IgD-negative memory B cell (primary cell): ENCODE measurements at regions not wholly inside any gene's neighbourhood (a gene's known extent, or its start where the extent isn't known, plus 50 kb on each side); places are given as distances from the start of the nearest gene placed in this dataset.
"Not testable (repeated sequence)": the region's sequence is repeated elsewhere in the genome, so short reads cannot be mapped to it uniquely, and the experiment has no call there.

Experiments
- H3K27ac Mint-ChIP-seq, 3 donors: one replicate each; pipeline ENCODE4 v1.8.0; 2020 to 2022; ENCODE audit warnings: mild to moderate bottlenecking in 3 of 3, mixed read lengths in 3 of 3, moderate library complexity in 1 of 3
- H3K27me3 Mint-ChIP-seq: one replicate; pipeline ENCODE4 v1.8.0; 2021; ENCODE audit warnings: mixed read lengths
- H3K36me3 Mint-ChIP-seq: one replicate; pipeline ENCODE4 v1.8.0; 2020; ENCODE audit warnings: mild to moderate bottlenecking, mixed read lengths
- H3K4me1 Mint-ChIP-seq, 3 donors: one replicate each; pipeline ENCODE4 v1.8.0; 2020 to 2022; ENCODE audit warnings: mixed read lengths in 3 of 3, mild to moderate bottlenecking in 1 of 3
- H3K4me3 Mint-ChIP-seq, 4 donors: one replicate each; pipeline ENCODE4 v1.8.0; 2020 to 2022; ENCODE audit warnings: mild to moderate bottlenecking in 4 of 4, mixed read lengths in 4 of 4, moderate library complexity in 3 of 4
- H3K9me3 Mint-ChIP-seq, 3 donors: one replicate each; pipeline ENCODE4 v1.8.0; 2020 to 2021; ENCODE audit warnings: mixed read lengths in 3 of 3, mild to moderate bottlenecking in 1 of 3

DNA sequence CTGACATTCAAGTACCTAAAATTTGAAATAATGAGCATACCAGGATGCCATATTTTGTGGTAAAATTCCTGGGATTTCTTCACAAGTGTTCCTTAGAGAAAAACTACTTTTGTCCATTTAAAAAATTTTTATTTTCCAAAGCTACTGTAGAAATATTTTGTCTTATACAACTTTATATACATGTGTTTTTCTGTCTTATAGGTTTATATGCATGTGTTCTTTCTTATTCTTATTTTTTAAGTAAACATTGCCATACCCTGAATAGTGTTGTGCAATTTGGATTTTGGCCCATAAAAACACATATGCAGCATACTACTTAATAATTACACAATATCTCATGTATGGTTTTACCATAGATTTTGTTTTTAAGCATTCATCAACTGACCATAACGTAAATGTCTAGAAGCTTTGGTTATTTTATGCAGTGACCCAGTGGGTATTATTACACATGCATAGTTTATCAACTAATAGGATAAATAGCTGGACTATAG is 1107.4 kb upstream of the SEL1L start:
- no peak overlapping the region for H3K4me3 Mint-ChIP-seq
- peaks cover 0 to 8% (median 8%) of the 10 kb centered on the region in 3 donors for H3K9me3 Mint-ChIP-seq
- H3K27me3 Mint-ChIP-seq = no peaks in the 10 kb centered on the region
- no peaks in the 10 kb centered on the region for H3K36me3 Mint-ChIP-seq
- H3K4me1 Mint-ChIP-seq = no peaks in the 10 kb centered on the region
- no peak overlapping the region for H3K27ac Mint-ChIP-seq

DNA sequence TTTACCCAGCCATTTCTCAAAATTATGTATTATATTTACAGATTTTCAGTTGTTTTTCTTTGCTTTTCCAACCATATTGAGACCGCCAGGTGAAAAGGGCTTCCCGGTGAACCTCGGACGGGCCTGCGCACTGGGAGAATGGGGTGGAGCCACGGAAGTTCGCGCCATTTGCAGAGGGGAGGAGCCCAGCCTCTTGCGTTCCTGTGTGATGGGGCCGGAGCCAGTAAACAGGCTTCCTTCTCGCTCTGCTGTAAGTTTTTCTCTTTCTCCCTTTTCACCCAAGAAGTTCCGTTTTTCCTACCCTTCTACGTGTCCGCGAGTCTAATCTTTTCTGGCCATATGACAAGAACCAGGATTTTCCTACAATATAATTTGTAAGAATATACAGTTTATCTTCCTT is 1108.8 kb upstream of the SEL1L start:
- Mint-ChIP-seq H3K4me1 (no peaks in the 10 kb centered on the region), H3K9me3 (peaks cover 0 to 8% (median 4%) of the 10 kb centered on the region in 3 donors), H3K36me3 (no peaks in the 10 kb centered on the region), H3K27ac (no peak overlapping the region), H3K4me3 (no peak overlapping the region), H3K27me3 (no peaks in the 10 kb centered on the region)

- Mint-ChIP-seq H3K36me3 (no peaks in the 10 kb centered on the region), H3K27me3 (no peaks in the 10 kb centered on the region), H3K4me1 (no peaks in the 10 kb centered on the region), H3K9me3 (peaks cover 0 to 6% (median 6%) of the 10 kb centered on the region in 3 donors), H3K27ac (no peak overlapping the region), H3K4me3 (no peak overlapping the region)
Measured at GRCh38 chr14:82647088-82647810, 1113.6 kb upstream of the SEL1L start.

DNA sequence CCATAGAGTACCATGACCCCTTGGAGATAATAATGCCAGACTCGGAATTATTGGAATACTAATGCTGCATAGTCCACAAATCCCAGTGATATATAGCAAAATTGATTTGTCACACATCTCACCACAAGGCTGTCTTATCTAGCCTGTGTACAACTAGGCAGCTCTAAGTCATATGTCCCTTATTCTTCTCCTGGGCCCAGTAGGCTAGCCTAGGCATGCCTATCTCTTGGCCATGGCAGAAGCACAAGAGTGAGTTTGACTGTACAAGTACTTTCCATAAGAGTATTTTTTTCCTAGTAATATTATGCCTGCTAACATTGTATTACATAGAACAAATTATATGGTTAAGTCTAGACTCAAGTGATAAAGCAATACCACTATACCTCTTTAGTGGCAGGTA is 1122.1 kb upstream of the SEL1L start:
- no peaks in the 10 kb centered on the region for H3K27me3 Mint-ChIP-seq
- no peak overlapping the region for H3K27ac Mint-ChIP-seq
- H3K9me3 Mint-ChIP-seq = peaks cover 0 to 8% (median 4%) of the 10 kb centered on the region in 3 donors
- H3K36me3 Mint-ChIP-seq = no peaks in the 10 kb centered on the region
- no peaks in the 10 kb centered on the region for H3K4me1 Mint-ChIP-seq
- H3K4me3 Mint-ChIP-seq = no peak overlapping the region

- Mint-ChIP-seq H3K4me3 (no peak overlapping the region), H3K27ac (no peak overlapping the region), H3K27me3 (no peaks in the 10 kb centered on the region), H3K36me3 (no peaks in the 10 kb centered on the region), H3K9me3 (peaks cover 0 to 10% (median 3%) of the 10 kb centered on the region in 3 donors), H3K4me1 (no peaks in the 10 kb centered on the region)
Measured at GRCh38 chr14:82657186-82657675, 1123.6 kb upstream of the SEL1L start.

GRCh38 chr14:82661258-82661657 is 1127.6 kb upstream of the SEL1L start:
- Mint-ChIP-seq H3K9me3 (peaks cover 1 to 10% (median 4%) of the 10 kb centered on the region in 3 donors), H3K27ac (no peak overlapping the region), H3K4me3 (no peak overlapping the region), H3K27me3 (no peaks in the 10 kb centered on the region), H3K36me3 (no peaks in the 10 kb centered on the region), H3K4me1 (no peaks in the 10 kb centered on the region)

DNA sequence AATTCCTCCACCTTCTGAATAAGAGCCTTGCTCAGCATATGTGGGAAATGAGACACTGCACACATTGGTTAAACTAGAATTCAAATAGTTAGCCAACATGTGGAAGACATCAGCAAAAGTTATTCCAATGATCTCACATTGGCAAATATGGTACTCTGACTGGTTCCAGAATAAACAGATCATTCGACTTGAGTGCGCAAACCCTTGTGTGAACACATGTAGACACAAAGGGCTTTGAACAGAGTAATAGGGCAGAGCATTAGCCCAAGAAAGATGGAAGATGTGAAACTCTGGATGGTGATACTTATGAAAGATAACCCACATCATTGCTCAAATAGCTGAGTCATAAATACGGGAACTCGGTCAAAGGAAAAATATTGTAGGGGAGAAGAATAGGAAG is 1133.4 kb upstream of the SEL1L start:
- H3K4me3 Mint-ChIP-seq = no peak overlapping the region
- H3K4me1 Mint-ChIP-seq = no peaks in the 10 kb centered on the region
- H3K36me3 Mint-ChIP-seq = no peaks in the 10 kb centered on the region
- H3K27ac Mint-ChIP-seq = no peak overlapping the region
- H3K27me3 Mint-ChIP-seq = no peaks in the 10 kb centered on the region
- H3K9me3 Mint-ChIP-seq = peaks cover 2 to 4% (median 3%) of the 10 kb centered on the region in 3 donors

- H3K9me3 Mint-ChIP-seq = peaks cover 2 to 5% (median 4%) of the 10 kb centered on the region in 3 donors
- H3K4me3 Mint-ChIP-seq = no peak overlapping the region
- no peak overlapping the region for H3K27ac Mint-ChIP-seq
Measured at GRCh38 chr14:82667501-82667900, 1133.8 kb upstream of the SEL1L start.

DNA sequence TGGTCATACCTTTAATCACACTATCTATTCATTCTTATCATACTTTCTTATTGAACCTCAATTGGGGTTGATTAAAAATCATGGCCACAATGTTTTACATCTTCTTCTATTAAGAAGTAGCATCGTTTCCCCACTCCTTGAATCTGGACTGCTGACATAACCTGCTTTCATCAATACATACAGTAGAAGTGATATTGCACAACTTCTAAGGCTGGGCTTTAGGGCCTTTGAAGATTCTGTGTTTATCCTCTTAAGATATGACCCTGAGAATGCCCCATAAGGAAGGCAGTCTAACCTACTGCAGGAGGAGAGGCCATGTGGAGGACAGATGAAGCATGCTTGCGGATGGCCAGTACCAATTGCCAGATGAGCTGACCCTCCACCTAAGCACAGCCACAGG is 1142.8 kb upstream of the SEL1L start:
- H3K36me3 Mint-ChIP-seq = no peaks in the 10 kb centered on the region
- H3K4me3 Mint-ChIP-seq = no peak overlapping the region
- no peak overlapping the region for H3K27ac Mint-ChIP-seq
- H3K27me3 Mint-ChIP-seq = no peaks in the 10 kb centered on the region
- H3K9me3 Mint-ChIP-seq = peaks cover 0 to 13% (median 2%) of the 10 kb centered on the region in 3 donors
- no peaks in the 10 kb centered on the region for H3K4me1 Mint-ChIP-seq

More at GRCh38 chr14:82667501-82667900, 1133.8 kb upstream of the SEL1L start:
- Mint-ChIP-seq H3K4me1 (no peaks in the 10 kb centered on the region), H3K36me3 (no peaks in the 10 kb centered on the region), H3K27me3 (no peaks in the 10 kb centered on the region)

DNA sequence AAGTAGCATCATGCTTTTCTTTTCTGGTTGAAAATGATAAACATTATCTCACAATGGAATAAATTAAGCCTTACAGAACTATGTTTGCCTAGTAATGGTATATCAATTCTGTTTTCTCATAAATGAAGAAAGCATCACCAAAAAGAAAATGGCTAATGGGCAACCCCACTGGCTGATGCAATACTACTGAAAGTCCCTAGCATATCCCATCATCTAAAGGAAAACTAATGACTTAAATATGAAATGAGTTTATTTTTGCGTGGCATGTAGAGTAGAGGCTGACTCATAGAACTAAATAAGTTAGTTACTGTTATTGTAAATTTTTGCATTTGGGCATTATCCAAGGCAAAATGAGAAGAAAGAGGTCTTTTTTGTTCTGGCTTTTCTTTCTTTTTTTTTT is 1156.3 kb upstream of the SEL1L start:
- Mint-ChIP-seq H3K4me3 (no peak overlapping the region), H3K4me1 (no peaks in the 10 kb centered on the region), H3K27me3 (no peaks in the 10 kb centered on the region), H3K9me3 (peaks cover 5 to 22% (median 11%) of the 10 kb centered on the region in 3 donors), H3K27ac (no peak overlapping the region), H3K36me3 (no peaks in the 10 kb centered on the region)

DNA sequence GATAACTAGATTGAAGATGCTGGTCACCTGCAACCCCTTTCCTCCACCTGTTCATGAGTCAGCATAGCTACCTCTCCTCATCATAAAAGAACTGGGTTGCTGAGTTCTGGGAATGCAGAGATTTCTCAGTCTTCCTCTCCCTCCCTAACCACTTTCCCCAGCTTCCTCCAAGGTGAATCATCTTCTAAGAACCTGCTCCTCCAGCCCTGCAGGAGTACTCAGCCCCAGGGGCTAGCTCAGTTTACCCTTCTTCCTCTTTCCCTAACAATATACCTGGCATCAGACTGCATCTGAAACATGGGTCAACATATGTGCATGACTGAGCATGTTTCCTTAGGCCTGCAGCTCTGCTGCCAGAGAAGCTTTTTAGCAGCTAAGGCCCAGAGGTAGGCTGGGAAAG is 1157.5 kb upstream of the SEL1L start:
- H3K4me3 Mint-ChIP-seq, H3K36me3 Mint-ChIP-seq, H3K27ac Mint-ChIP-seq, H3K4me1 Mint-ChIP-seq, H3K27me3 Mint-ChIP-seq: not testable (repeated sequence)
- H3K9me3 Mint-ChIP-seq = peaks cover 5 to 22% (median 11%) of the 10 kb centered on the region in 3 donors

- peaks cover 8 to 17% (median 9%) of the 10 kb centered on the region in 3 donors for H3K9me3 Mint-ChIP-seq
- H3K27me3 Mint-ChIP-seq = no peaks in the 10 kb centered on the region
- H3K36me3 Mint-ChIP-seq = no peaks in the 10 kb centered on the region
- H3K4me3 Mint-ChIP-seq = no peak overlapping the region
- no peaks in the 10 kb centered on the region for H3K4me1 Mint-ChIP-seq
- no peak overlapping the region for H3K27ac Mint-ChIP-seq
Measured at GRCh38 chr14:82694820-82695219, 1161.2 kb upstream of the SEL1L start.

DNA sequence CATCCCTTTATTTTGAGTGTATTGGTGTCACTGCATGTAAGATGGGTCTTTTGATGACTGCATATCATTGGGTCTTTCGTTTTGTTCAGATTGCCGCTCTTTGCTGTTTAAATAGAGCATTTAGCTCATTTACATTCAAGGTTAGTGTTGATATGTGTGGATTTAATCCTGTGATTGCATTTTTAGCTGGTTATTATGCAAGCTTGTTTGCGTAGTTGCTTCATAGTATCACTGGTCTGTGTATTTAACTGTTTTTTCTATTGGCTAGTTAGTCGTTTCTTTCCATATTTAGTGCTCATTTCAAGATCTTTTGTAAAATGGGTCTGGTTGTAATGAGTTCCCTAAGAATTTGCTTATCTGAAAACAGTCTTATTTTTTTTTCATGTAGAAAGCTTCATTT is 1170.6 kb upstream of the SEL1L start:
- no peak overlapping the region for H3K27ac Mint-ChIP-seq
- H3K36me3 Mint-ChIP-seq = no peaks in the 10 kb centered on the region
- no peaks in the 10 kb centered on the region for H3K4me1 Mint-ChIP-seq
- H3K9me3 Mint-ChIP-seq = peaks cover 4 to 6% (median 6%) of the 10 kb centered on the region in 3 donors
- H3K4me3 Mint-ChIP-seq = no peak overlapping the region
- H3K27me3 Mint-ChIP-seq = no peaks in the 10 kb centered on the region

GRCh38 chr14:82710267-82710841 is 1176.7 kb upstream of the SEL1L start:
- Mint-ChIP-seq H3K36me3 (no peaks in the 10 kb centered on the region), H3K9me3 (peaks cover 0 to under 1% (median 0%) of the 10 kb centered on the region in 3 donors), H3K27me3 (no peaks in the 10 kb centered on the region), H3K27ac (no peak overlapping the region), H3K4me3 (no peak overlapping the region), H3K4me1 (no peaks in the 10 kb centered on the region)

- Mint-ChIP-seq H3K9me3 (peaks cover 0 to 8% (median 3%) of the 10 kb centered on the region in 3 donors), H3K27ac (no peak overlapping the region), H3K36me3 (peaks cover 2% of the 10 kb centered on the region)
Measured at GRCh38 chr14:82719617-82720016, 1186.0 kb upstream of the SEL1L start.

DNA sequence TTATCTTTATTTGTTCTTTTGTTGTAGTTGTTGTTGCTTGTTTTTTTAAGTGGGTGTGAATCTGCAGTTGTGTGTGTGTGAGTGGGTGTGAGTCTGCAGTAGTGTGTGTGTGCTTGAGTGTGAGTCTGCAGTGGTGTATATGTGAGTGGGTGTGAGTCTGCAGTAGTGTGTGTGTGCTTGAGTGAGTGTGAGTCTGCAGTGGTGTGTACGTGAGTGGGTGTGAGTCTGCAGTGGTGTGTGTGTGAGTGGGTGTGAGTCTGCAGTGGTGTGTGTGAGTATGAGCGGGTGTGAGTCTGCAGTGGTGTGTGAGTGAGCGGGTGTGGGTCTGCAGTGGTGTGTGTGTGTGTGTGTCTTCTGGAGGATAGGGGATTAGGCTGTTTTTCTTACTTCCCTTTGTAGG is 1186.8 kb upstream of the SEL1L start:
- Mint-ChIP-seq H3K4me1 (no peaks in the 10 kb centered on the region), H3K36me3 (peaks cover 2% of the 10 kb centered on the region), H3K27ac (no peak overlapping the region), H3K27me3 (no peaks in the 10 kb centered on the region), H3K4me3 (no peak overlapping the region), H3K9me3 (peaks cover 2 to 15% (median 7%) of the 10 kb centered on the region in 3 donors)

More at GRCh38 chr14:82719617-82720016, 1186.0 kb upstream of the SEL1L start:
- Mint-ChIP-seq H3K4me1 (no peaks in the 10 kb centered on the region), H3K27me3 (no peaks in the 10 kb centered on the region), H3K4me3 (no peak overlapping the region)
